Tibial artery (tissue), 4 donors: ENCODE measurements at regions not wholly inside any gene's neighbourhood (a gene's known extent, or its start where the extent isn't known, plus 50 kb on each side); places are given as distances from the start of the nearest gene placed in this dataset.

Experiments used
- DNase-seq, 2 donors: peaks; one replicate each; pipeline ENCODE4 v3.0.0-alpha.2; 2019
- H3K27ac ChIP-seq, 2 donors: fragments of 200-600 bp; sonication (generic) in 1 of 2; 1 replicate in 1 of 2; 2 replicates in 1 of 2; pipeline ENCODE4 v1.5.1; 2018 to 2019; ENCODE audit warnings: mild to moderate bottlenecking in 1 of 2
- H3K27me3 ChIP-seq, 2 donors: fragments of 200-600 bp; sonication (generic) in 1 of 2; one replicate each; pipeline versions ENCODE4 v1.5.1 to v1.6.0; 2016 to 2019
- H3K36me3 ChIP-seq, 3 donors: fragments of 200-600 bp; sonication (generic) in 2 of 3; one replicate each; pipeline ENCODE4 v1.5.1; 2016 to 2019; ENCODE audit warnings: mild to moderate bottlenecking in 2 of 3
- H3K4me1 ChIP-seq, 4 donors: fragments of 200-600 bp; sonication (generic) in 2 of 4; 1 replicate in 3 of 4; 2 replicates in 1 of 4; pipeline ENCODE4 v1.5.1; 2016 to 2019
- H3K4me3 ChIP-seq, 2 donors: fragments of 200-600 bp; sonication (generic) in 1 of 2; 1 replicate in 1 of 2; 2 replicates in 1 of 2; pipeline ENCODE4 v1.5.1; 2018 to 2019; ENCODE audit warnings: mild to moderate bottlenecking in 2 of 2
- H3K9me3 ChIP-seq, 3 donors: fragments of 200-600 bp; sonication (generic) in 1 of 3; one replicate each; pipeline ENCODE4 v1.5.1; 2016 to 2019
- CTCF ChIP-seq, 2 experiments: fragments of 200-600 bp in 1 of 2; fragments of 450-650 bp in 1 of 2; IDR thresholded peaks; one replicate each; pipeline ENCODE4 v1.5.1; 2017 to 2019; ENCODE audit warnings: antibody characterized with exemption in 2 of 2, mild to moderate bottlenecking in 1 of 2, moderate library complexity in 1 of 2
- intact Hi-C: fragments of 100-400 bp; cut with DNase I; formaldehyde crosslinking; loops from one replicate; pipeline ENCODE4 v1.15.0; 2023; ENCODE audit warnings: low total_unique reads

GRCh38 chr16:13607289-13607688 is 312.7 kb upstream of the ERCC4 start:
- Histone ChIP-seq H3K4me1 (no peaks in the 10 kb centered on the region), H3K27ac (no peak overlapping the region), H3K36me3 (no peaks in the 10 kb centered on the region), H3K27me3 (peaks cover 0 to 4% of the 10 kb centered on the region in 2 donors), H3K4me3 (no peak overlapping the region), H3K9me3 (peaks cover 0 to 4% (median 0%) of the 10 kb centered on the region in 3 donors)
- no peak for TF ChIP-seq CTCF (IDR thresholded peaks at IDR 0.05)
- no peak for DNase-seq
- intact Hi-C loops = no loop called here

GRCh38 chr16:13611596-13611995 is 308.4 kb upstream of the ERCC4 start:
- Histone ChIP-seq H3K9me3 (peaks cover 0 to under 1% (median 0%) of the 10 kb centered on the region in 3 donors), H3K4me1 (no peaks in the 10 kb centered on the region), H3K36me3 (no peaks in the 10 kb centered on the region), H3K27me3 (no peaks in the 10 kb centered on the region), H3K27ac (no peak overlapping the region), H3K4me3 (no peak overlapping the region)
- TF ChIP-seq CTCF (IDR thresholded peaks at IDR 0.05) = no peak
- DNase-seq = no peak
- intact Hi-C loops = no loop called here

- no peak overlapping the region for H3K4me3 ChIP-seq
- H3K36me3 ChIP-seq = no peaks in the 10 kb centered on the region
- no peaks in the 10 kb centered on the region for H3K4me1 ChIP-seq
- no peak for DNase-seq
- H3K27ac ChIP-seq = no peak overlapping the region
- no peaks in the 10 kb centered on the region for H3K27me3 ChIP-seq
- H3K9me3 ChIP-seq = no peaks in the 10 kb centered on the region
- TF ChIP-seq CTCF (IDR thresholded peaks at IDR 0.05) = no peak
- intact Hi-C loops = no loop called here
Observed at GRCh38 chr16:13612623-13613022, 307.3 kb upstream of the ERCC4 start.

DNA sequence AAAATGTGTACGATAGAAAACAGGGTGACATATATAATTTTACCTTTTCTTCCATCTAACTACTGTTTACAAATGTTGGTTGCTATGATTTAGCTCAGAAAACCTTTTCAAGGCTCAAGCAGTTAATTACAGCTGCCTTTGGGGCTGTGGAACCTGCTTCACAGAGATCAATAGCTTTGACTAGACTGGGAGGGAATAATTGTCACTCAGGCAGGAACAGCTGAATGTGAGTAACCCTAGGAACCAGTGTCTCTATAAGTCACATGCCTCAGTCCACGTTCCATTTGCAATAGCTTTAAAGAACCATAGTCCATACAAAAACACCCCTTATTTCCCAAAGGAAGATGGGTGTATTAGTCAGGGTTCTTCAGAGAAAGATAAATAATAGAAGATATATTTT is 306.8 kb upstream of the ERCC4 start:
- H3K36me3 ChIP-seq = no peaks in the 10 kb centered on the region
- no peaks in the 10 kb centered on the region for H3K9me3 ChIP-seq
- no peak overlapping the region for H3K4me3 ChIP-seq
- no peaks in the 10 kb centered on the region for H3K4me1 ChIP-seq
- TF ChIP-seq CTCF (IDR thresholded peaks at IDR 0.05) = no peak
- no peak for DNase-seq
- no peaks in the 10 kb centered on the region for H3K27me3 ChIP-seq
- intact Hi-C loops = no loop called here
- no peak overlapping the region for H3K27ac ChIP-seq

DNA sequence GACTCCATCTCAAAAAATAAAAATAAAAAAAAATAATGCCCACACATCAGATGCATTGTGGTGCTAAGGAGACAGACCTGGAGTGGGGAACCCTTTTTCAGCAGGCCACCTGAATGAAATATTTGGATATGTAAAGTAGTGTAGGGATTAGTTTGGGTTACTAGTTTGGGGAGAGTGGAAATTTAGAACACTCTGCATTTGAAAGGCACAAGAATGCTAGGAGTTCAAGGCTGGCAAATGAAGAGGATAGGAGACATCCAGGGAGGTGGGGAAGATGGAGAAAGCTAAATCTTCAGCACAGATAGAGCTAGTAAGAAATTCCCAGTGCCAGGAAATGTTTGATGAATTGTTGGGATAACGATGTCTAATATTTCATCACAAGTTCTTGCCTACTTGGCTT is 298.3 kb upstream of the ERCC4 start:
- Histone ChIP-seq H3K36me3 (no peaks in the 10 kb centered on the region), H3K27ac (no peak overlapping the region), H3K4me1 (no peaks in the 10 kb centered on the region), H3K4me3 (no peak overlapping the region), H3K9me3 (no peaks in the 10 kb centered on the region), H3K27me3 (no peaks in the 10 kb centered on the region)
- TF ChIP-seq CTCF (IDR thresholded peaks at IDR 0.05) = no peak
- intact Hi-C loops = no loop called here
- no peak for DNase-seq

DNA sequence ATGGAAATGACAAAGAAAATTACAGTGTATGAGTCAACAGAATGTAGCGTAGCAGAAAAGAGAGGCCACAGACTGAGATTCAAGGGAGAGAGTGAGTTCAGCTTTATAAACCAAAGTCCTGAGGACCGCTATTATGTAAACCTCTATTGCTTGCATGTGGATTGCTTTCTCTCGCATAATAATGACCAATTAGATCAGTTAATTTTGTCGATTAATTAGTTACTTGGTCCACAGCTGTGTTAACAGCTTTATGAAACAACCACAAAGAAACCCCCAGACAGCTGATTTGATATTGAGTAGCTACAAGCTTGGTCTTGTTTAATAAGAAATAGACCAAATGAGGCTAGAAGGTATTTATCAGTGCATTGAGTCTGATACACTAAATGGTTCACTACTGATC is 291.8 kb upstream of the ERCC4 start:
- intact Hi-C loops = no loop called here
- no peak for DNase-seq
- TF ChIP-seq CTCF (IDR thresholded peaks at IDR 0.05) = no peak
- H3K27ac ChIP-seq = no peak overlapping the region
- no peaks in the 10 kb centered on the region for H3K9me3 ChIP-seq
- H3K27me3 ChIP-seq = no peaks in the 10 kb centered on the region
- H3K36me3 ChIP-seq = no peaks in the 10 kb centered on the region
- H3K4me3 ChIP-seq = no peak overlapping the region
- H3K4me1 ChIP-seq = no peaks in the 10 kb centered on the region
